HCT116 (cell line): ENCODE measurements at regions not wholly inside any gene's neighbourhood (a gene's known extent, or its start where the extent isn't known, plus 50 kb on each side); places are given as distances from the start of the nearest gene placed in this dataset.
"Not testable (repeated sequence)": the region's sequence is repeated elsewhere in the genome, so short reads cannot be mapped to it uniquely, and the experiment has no call there.

ENCODE experiments used
- ATAC-seq: fragments of 200-7000 bp; cut with Tn5 transposase; 2 replicates; pipeline ENCODE4 v1.9.1; 2020; ENCODE audit warnings: mild to moderate bottlenecking, moderate library complexity
- BruUV-seq: library from RNA; stranded (reverse); fragments of 400-500 nt; replicated peaks from 2 replicates; lab custom pipeline; 2021; lab: Mats Ljungman, UMichigan
- CTCF ChIA-PET: fragments of 300-600 bp; sonication (Branson Sonifier 250); formaldehyde crosslinking; loops from one replicate; lab custom pipeline; 2021; ENCODE audit warnings: antibody characterized with exemption; lab: Charles Lee
- POLR2A ChIA-PET: fragments of 300-600, 350-600 bp; sonication (Branson Sonifier 250); formaldehyde crosslinking; loops from one replicate; lab custom pipeline; 2021; ENCODE audit warnings: antibody characterized with exemption; lab: Charles Lee
- RAD21 ChIA-PET, 2 experiments: fragments of 300-600 bp; sonication (Branson Sonifier 250); formaldehyde crosslinking; loops; one replicate each; lab custom pipeline; 2023; ENCODE audit warnings: low total read pairs in 2 of 2; ENCODE audit not compliant: uncharacterized antibody in 2 of 2, unreplicated experiment in 2 of 2, low non-redundant PET in 1 of 2; lab: Charles Lee
- DNase-seq: peaks from one replicate; pipeline ENCODE4 v3.0.0-alpha.2; 2010; ENCODE audit warnings: low read depth, low spot score
- H2AFZ ChIP-seq: fragments of 200-600 bp; shearing (Covaris generic), sonication (generic); 2 replicates; pipeline ENCODE4 v1.6.1; 2017; ENCODE audit warnings: low read depth, mixed run types, mixed read lengths, antibody characterized with exemption, low read length; ENCODE audit not compliant: poor library complexity, severe bottlenecking
- H3K27ac ChIP-seq: 2 replicates; pipeline ENCODE4 v1.5.1; 2012; ENCODE audit warnings: low read depth, low read length
- H3K27me3 ChIP-seq: fragments of 200-600 bp; sonication (generic); 2 replicates; pipeline ENCODE4 v1.6.1; 2016; ENCODE audit warnings: mixed run types, low read length, mixed read lengths; ENCODE audit not compliant: insufficient read depth
- H3K36me3 ChIP-seq, 2 experiments: fragments of 200-500 bp in 1 of 2; fragments of 200-600 bp in 1 of 2; sonication (Bioruptor generic) in 1 of 2; sonication (generic) in 1 of 2; 2 replicates each; pipeline versions ENCODE4 v1.5.1 to v1.6.1; 2014 to 2016; ENCODE audit warnings: low read length in 2 of 2, inconsistent platforms in 1 of 2, mixed read lengths in 1 of 2, mixed run types in 1 of 2; ENCODE audit not compliant: insufficient read depth in 2 of 2, control insufficient read depth in 1 of 2
- H3K4me1 ChIP-seq, 2 experiments: fragments of 200-600 bp in 1 of 2; sonication (generic) in 1 of 2; 2 replicates each; pipeline versions ENCODE4 v1.5.1 to v1.6.1; 2012 to 2017; ENCODE audit warnings: low read length in 2 of 2, inconsistent platforms in 1 of 2, mild to moderate bottlenecking in 1 of 2, mixed read lengths in 1 of 2, mixed run types in 1 of 2, moderate library complexity in 1 of 2; ENCODE audit not compliant: insufficient read depth in 2 of 2, control insufficient read depth in 1 of 2
- H3K4me2 ChIP-seq: fragments of 200-600 bp; sonication (generic); 2 replicates; pipeline ENCODE4 v1.6.1; 2017; ENCODE audit warnings: mixed run types, low read length, mixed read lengths
- H3K4me3 ChIP-seq, 2 experiments: fragments of 200-600 bp in 1 of 2; sonication (generic) in 1 of 2; replicated peaks in 1 of 2; 2 replicates each; pipeline ENCODE4 v1.5.1; 2011 to 2016; ENCODE audit warnings: low read length in 2 of 2, control low read depth in 1 of 2, low read depth in 1 of 2, mild to moderate bottlenecking in 1 of 2, mixed read lengths in 1 of 2, mixed run types in 1 of 2
- H3K79me2 ChIP-seq: fragments of 200-600 bp; sonication (generic); 2 replicates; pipeline ENCODE4 v1.6.1; 2017; ENCODE audit warnings: mild to moderate bottlenecking, mixed run types, low read length, moderate library complexity, mixed read lengths; ENCODE audit not compliant: insufficient read depth
- H3K9ac ChIP-seq: fragments of 200-600 bp; sonication (generic); 2 replicates; pipeline ENCODE4 v1.6.1; 2016; ENCODE audit warnings: low read length, mixed read lengths
- H3K9me2 ChIP-seq: fragments of 200-600 bp; sonication (generic), shearing (Covaris generic); 2 replicates; pipeline ENCODE4 v1.6.1; 2017; ENCODE audit warnings: mixed run types, mild to moderate bottlenecking, moderate library complexity; ENCODE audit not compliant: insufficient read depth
- H3K9me3 ChIP-seq, 2 experiments: fragments of 200-500 bp in 1 of 2; fragments of 200-600 bp in 1 of 2; sonication (Bioruptor generic) in 1 of 2; sonication (generic) in 1 of 2; 2 replicates each; pipeline ENCODE4 v1.6.1; 2014 to 2017; ENCODE audit warnings: low read length in 2 of 2, mixed read lengths in 2 of 2, inconsistent platforms in 1 of 2, low read depth in 1 of 2, mild to moderate bottlenecking in 1 of 2, mixed run types in 1 of 2, moderate library complexity in 1 of 2; ENCODE audit not compliant: control insufficient read depth in 1 of 2, insufficient read depth in 1 of 2
- H4K20me1 ChIP-seq: fragments of 200-600 bp; sonication (generic), shearing (Covaris generic); 2 replicates; pipeline ENCODE4 v1.6.1; 2017; ENCODE audit warnings: mixed run types, mild to moderate bottlenecking, moderate library complexity; ENCODE audit not compliant: insufficient read depth
- CBX3 ChIP-seq: IDR thresholded peaks from 2 replicates; pipeline ENCODE4 v1.6.1; 2012; ENCODE audit warnings: low read depth
- CEBPB ChIP-seq: IDR thresholded peaks from 2 replicates; pipeline ENCODE4 v1.6.1; 2012; ENCODE audit warnings: low read depth
- EZH2 ChIP-seq: fragments of 200-600 bp; sonication (generic); IDR thresholded peaks from 2 replicates; pipeline ENCODE4 v1.6.1; 2017; ENCODE audit warnings: antibody characterized with exemption, mixed run types
- FOSL1 ChIP-seq: IDR thresholded peaks from 2 replicates; pipeline ENCODE4 v1.6.1; 2012; ENCODE audit warnings: low read depth
- JUND ChIP-seq: IDR thresholded peaks from 2 replicates; pipeline ENCODE4 v1.6.1; 2012
- POLR2A ChIP-seq: IDR thresholded peaks from 2 replicates; pipeline ENCODE4 v1.7.0; 2011; ENCODE audit warnings: borderline replicate concordance; ENCODE audit not compliant: insufficient read depth, insufficient read length; ENCODE audit errors: extremely low read depth
- RAD21 ChIP-seq: IDR thresholded peaks from 2 replicates; pipeline ENCODE4 v1.6.1; 2012; ENCODE audit warnings: low read depth, mild to moderate bottlenecking
- SIN3A ChIP-seq: IDR thresholded peaks from 2 replicates; pipeline ENCODE4 v1.6.1; 2012; ENCODE audit warnings: low read depth
- TCF7L2 ChIP-seq: IDR thresholded peaks from 2 replicates; pipeline ENCODE4 v1.7.0; 2011; ENCODE audit warnings: borderline replicate concordance, inconsistent platforms; ENCODE audit not compliant: insufficient read depth, insufficient read length; ENCODE audit errors: extremely low read depth
- ZFX ChIP-seq: fragments of 450-650 bp; IDR thresholded peaks from 2 replicates; pipeline ENCODE4 v1.6.1; 2017
- ZNF274 ChIP-seq: fragments of 200-500 bp; sonication (Bioruptor generic); IDR thresholded peaks from 2 replicates; pipeline ENCODE4 v1.6.1; 2014; ENCODE audit warnings: mild to moderate bottlenecking, low read depth, low read length, inconsistent platforms
- intact Hi-C: fragments of 100-400 bp; cut with micrococcal nuclease; formaldehyde crosslinking; loops from 2 replicates; pipeline ENCODE4 v1.10.0; 2022
- TF ChIP-seq, protein P1 (sequence below): IDR thresholded peaks from 2 replicates; pipeline ENCODE4 v1.6.1; 2011; ENCODE audit warnings: mild to moderate bottlenecking, low read length, moderate library complexity; ENCODE audit not compliant: insufficient replicate concordance; ENCODE audit errors: extremely low read depth
- TF ChIP-seq, protein P2 (sequence below), 3 experiments: fragments of 200-600 bp in 1 of 3; sonication (generic) in 1 of 3; IDR thresholded peaks in 2 of 3; conservative IDR thresholded peaks in 1 of 3; 2 replicates each; pipeline ENCODE4 v1.5.1; 2012 to 2017; ENCODE audit warnings: low read depth in 2 of 3, low read length in 2 of 3, antibody characterized with exemption in 1 of 3, borderline replicate concordance in 1 of 3, control low read depth in 1 of 3, mild to moderate bottlenecking in 1 of 3, mixed read lengths in 1 of 3, mixed run types in 1 of 3, moderate library complexity in 1 of 3; ENCODE audit not compliant: insufficient read depth in 1 of 3

DNA sequence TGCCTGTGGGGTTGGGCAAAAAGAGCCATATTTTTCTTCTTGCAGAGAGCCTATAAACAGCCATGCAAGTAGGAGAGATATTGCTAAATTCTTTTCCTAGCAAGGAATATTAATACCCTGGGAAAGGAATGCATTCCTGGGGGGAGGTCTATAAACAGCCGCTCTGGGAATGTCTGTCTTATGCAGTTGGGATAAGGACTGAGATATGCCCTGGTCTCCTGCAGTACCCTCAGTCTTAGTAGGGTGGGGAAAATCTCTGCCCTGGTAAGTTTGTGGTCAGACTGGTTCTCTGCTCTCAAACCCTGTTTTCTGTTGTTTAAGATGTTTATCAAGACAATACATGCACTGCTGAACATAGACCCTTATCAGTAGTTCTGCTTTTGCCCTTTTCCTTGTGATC, 508.3 kb downstream of the IRS1 start:
- H3K4me3 ChIP-seq, intact Hi-C loops, H3K36me3 ChIP-seq, H4K20me1 ChIP-seq, RAD21 ChIA-PET, H3K79me2 ChIP-seq, H3K9me3 ChIP-seq, H3K4me2 ChIP-seq, H2AFZ ChIP-seq, POLR2A ChIA-PET, H3K9me2 ChIP-seq, H3K27ac ChIP-seq, H3K27me3 ChIP-seq, BruUV-seq, H3K4me1 ChIP-seq, CTCF ChIA-PET, H3K9ac ChIP-seq, ATAC-seq, DNase-seq: not testable (repeated sequence)
- peak; percentile 56; the same call in 1 of the 2 replicates for TF ChIP-seq CBX3

DNA sequence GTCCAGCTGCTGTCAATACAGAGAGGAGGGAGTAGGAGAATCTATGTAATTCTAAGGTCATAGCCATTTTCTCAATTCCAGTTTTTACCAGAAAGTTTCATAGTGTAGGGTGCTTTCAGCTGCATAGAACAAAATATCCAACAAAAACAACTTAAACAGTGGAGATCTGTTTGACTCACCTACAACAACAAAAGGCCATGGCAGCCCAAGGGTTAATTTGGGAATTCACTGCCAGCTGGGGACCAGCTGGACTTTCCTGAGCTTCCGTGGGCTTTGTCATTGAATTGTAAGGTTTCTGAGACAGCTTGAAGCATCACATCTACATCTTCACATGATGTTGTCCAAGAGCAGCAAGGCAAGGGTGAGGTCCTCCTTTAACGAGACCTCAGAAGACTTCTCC, 512.7 kb downstream of the IRS1 start:
- no peaks in the 10 kb centered on the region for H3K9me2 ChIP-seq
- ATAC-seq (no peak), DNase-seq (no peak)
- H3K27me3 ChIP-seq: no peaks in the 10 kb centered on the region
- H3K9me3 ChIP-seq: peaks cover 0 to 3% of the 10 kb centered on the region in 2 experiments; a peak in 1 of 4 replicates
- H4K20me1 ChIP-seq: no peaks in the 10 kb centered on the region
- no peaks in the 10 kb centered on the region for H3K79me2 ChIP-seq
- no peaks in the 10 kb centered on the region for H3K36me3 ChIP-seq
- no peak overlapping the region for H3K9ac ChIP-seq
- no peak overlapping the region for H3K27ac ChIP-seq
- CTCF ChIA-PET: interaction anchor here (0.7 kb wide), 1 partner anchor 61 kb away, joined by 3 read pairs; no protein-coding TSS in a partner anchor
- intact Hi-C loops: no loop called here
- TF ChIP-seq, protein P1, sequence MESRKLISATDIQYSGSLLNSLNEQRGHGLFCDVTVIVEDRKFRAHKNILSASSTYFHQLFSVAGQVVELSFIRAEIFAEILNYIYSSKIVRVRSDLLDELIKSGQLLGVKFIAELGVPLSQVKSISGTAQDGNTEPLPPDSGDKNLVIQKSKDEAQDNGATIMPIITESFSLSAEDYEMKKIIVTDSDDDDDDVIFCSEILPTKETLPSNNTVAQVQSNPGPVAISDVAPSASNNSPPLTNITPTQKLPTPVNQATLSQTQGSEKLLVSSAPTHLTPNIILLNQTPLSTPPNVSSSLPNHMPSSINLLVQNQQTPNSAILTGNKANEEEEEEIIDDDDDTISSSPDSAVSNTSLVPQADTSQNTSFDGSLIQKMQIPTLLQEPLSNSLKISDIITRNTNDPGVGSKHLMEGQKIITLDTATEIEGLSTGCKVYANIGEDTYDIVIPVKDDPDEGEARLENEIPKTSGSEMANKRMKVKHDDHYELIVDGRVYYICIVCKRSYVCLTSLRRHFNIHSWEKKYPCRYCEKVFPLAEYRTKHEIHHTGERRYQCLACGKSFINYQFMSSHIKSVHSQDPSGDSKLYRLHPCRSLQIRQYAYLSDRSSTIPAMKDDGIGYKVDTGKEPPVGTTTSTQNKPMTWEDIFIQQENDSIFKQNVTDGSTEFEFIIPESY: no peak
- TF ChIP-seq CBX3: no peak
- no peak for TF ChIP-seq JUND
- TF ChIP-seq POLR2A: no peak
- no peak for TF ChIP-seq ZFX
- no peak for TF ChIP-seq RAD21
- TF ChIP-seq CEBPB: no peak
- no peak for TF ChIP-seq TCF7L2
- no peak for TF ChIP-seq SIN3A
- TF ChIP-seq, protein P2, sequence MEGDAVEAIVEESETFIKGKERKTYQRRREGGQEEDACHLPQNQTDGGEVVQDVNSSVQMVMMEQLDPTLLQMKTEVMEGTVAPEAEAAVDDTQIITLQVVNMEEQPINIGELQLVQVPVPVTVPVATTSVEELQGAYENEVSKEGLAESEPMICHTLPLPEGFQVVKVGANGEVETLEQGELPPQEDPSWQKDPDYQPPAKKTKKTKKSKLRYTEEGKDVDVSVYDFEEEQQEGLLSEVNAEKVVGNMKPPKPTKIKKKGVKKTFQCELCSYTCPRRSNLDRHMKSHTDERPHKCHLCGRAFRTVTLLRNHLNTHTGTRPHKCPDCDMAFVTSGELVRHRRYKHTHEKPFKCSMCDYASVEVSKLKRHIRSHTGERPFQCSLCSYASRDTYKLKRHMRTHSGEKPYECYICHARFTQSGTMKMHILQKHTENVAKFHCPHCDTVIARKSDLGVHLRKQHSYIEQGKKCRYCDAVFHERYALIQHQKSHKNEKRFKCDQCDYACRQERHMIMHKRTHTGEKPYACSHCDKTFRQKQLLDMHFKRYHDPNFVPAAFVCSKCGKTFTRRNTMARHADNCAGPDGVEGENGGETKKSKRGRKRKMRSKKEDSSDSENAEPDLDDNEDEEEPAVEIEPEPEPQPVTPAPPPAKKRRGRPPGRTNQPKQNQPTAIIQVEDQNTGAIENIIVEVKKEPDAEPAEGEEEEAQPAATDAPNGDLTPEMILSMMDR (IDR thresholded peaks at IDR 0.05 in 2 of 3, conservative IDR thresholded peaks at IDR 0.05 in 1 of 3; ENCODE audit: borderline replicate concordance in 1 of 3, insufficient read depth in 1 of 3, low read depth in 2 of 3, low read length in 2 of 3): no peak
- TF ChIP-seq ZNF274: no peak
- TF ChIP-seq FOSL1: no peak
- no peak for TF ChIP-seq EZH2
- POLR2A ChIA-PET: no interaction called here
- H3K4me2 ChIP-seq: no peak overlapping the region
- peaks cover 10 to 11% of the 10 kb centered on the region in 2 experiments; a peak in 3 of 4 replicates for H3K4me1 ChIP-seq
- RAD21 ChIA-PET: no interaction called here
- H2AFZ ChIP-seq: no peak overlapping the region
- no peak overlapping the region for H3K4me3 ChIP-seq
- BruUV-seq: no TSS peak
